SU-DHL-6 (cell line): ENCODE measurements at regions not wholly inside any gene's neighbourhood (a gene's known extent, or its start where the extent isn't known, plus 50 kb on each side); places are given as distances from the start of the nearest gene placed in this dataset.

Experiments used
- H2AFZ ChIP-seq: fragments of 200-600 bp; sonication (generic); 2 replicates; pipeline ENCODE4 v1.6.1; 2014; ENCODE audit warnings: low read depth, mild to moderate bottlenecking, moderate library complexity, mixed read lengths, antibody characterized with exemption, low read length; ENCODE audit not compliant: severe bottlenecking
- H3F3A ChIP-seq: fragments of 200-600 bp; shearing (Covaris generic); 2 replicates; pipeline ENCODE4 v1.6.0; 2016; ENCODE audit warnings: antibody characterized with exemption, mild to moderate bottlenecking; ENCODE audit not compliant: insufficient read depth
- H3K27ac ChIP-seq: fragments of 200-600 bp; sonication (generic); 2 replicates; pipeline ENCODE4 v1.5.1; 2016; ENCODE audit warnings: low read depth, mild to moderate bottlenecking, low read length, moderate library complexity, mixed read lengths
- H3K27me3 ChIP-seq: fragments of 200-600 bp; sonication (generic), shearing (Covaris generic); 2 replicates; pipeline ENCODE4 v1.6.0; 2014; ENCODE audit warnings: mild to moderate bottlenecking, low read length
- H3K36me3 ChIP-seq: fragments of 200-600 bp; sonication (generic); 2 replicates; pipeline ENCODE4 v1.6.1; 2014; ENCODE audit warnings: mild to moderate bottlenecking, low read length, mixed read lengths
- H3K4me2 ChIP-seq: fragments of 300-600, 200-600 bp; shearing (Covaris generic), sonication (generic); 2 replicates; pipeline ENCODE4 v1.6.0; 2014; ENCODE audit warnings: low read length, low read depth, mild to moderate bottlenecking; ENCODE audit not compliant: poor library complexity, severe bottlenecking
- H3K4me3 ChIP-seq: fragments of 200-600 bp; sonication (generic); 2 replicates; pipeline ENCODE4 v1.5.1; 2014; ENCODE audit warnings: antibody characterized with exemption, low read length, mild to moderate bottlenecking, mixed read lengths; ENCODE audit not compliant: insufficient read depth, poor library complexity, severe bottlenecking
- H3K79me2 ChIP-seq: fragments of 200-600 bp; sonication (generic); 2 replicates; pipeline ENCODE4 v1.6.1; 2014; ENCODE audit warnings: mild to moderate bottlenecking, low read length, moderate library complexity; ENCODE audit not compliant: insufficient read depth
- H3K9ac ChIP-seq: fragments of 200-600 bp; sonication (generic); 2 replicates; pipeline ENCODE4 v1.7.0; 2014; ENCODE audit warnings: mild to moderate bottlenecking, low read length
- H3K9me2 ChIP-seq: fragments of 200-600 bp; sonication (generic); replicated peaks from 2 replicates; pipeline ENCODE4 v1.6.1; 2014; ENCODE audit warnings: low read length; ENCODE audit not compliant: insufficient read depth
- H3K9me3 ChIP-seq: fragments of 200-600 bp; sonication (generic); 2 replicates; pipeline ENCODE4 v1.6.1; 2014; ENCODE audit warnings: low read length, mixed read lengths; ENCODE audit not compliant: insufficient read depth
- H4K20me1 ChIP-seq: fragments of 200-600 bp; sonication (generic); 2 replicates; pipeline ENCODE4 v1.6.1; 2014; ENCODE audit warnings: low read depth, mild to moderate bottlenecking, antibody characterized with exemption, low read length, moderate library complexity, mixed read lengths
- CTCF ChIP-seq: fragments of 200-600 bp; sonication (generic); IDR thresholded peaks from one replicate; pipeline ENCODE4 v1.5.1; 2017; ENCODE audit warnings: antibody characterized with exemption, mild to moderate bottlenecking, low read length, moderate library complexity; ENCODE audit not compliant: insufficient read depth, poor library complexity, severe bottlenecking
- EZH2phosphoT487 ChIP-seq: fragments of 200-600 bp; sonication (generic), shearing (Covaris generic); conservative IDR thresholded peaks from 2 replicates; pipeline ENCODE4 v1.6.1; 2018; ENCODE audit warnings: mild to moderate bottlenecking, antibody characterized with exemption, low read length, moderate library complexity, mixed read lengths

- Histone ChIP-seq H4K20me1 (no peaks in the 10 kb centered on the region), H3K27me3 (no peaks in the 10 kb centered on the region), H3K79me2 (no peaks in the 10 kb centered on the region), H3K9me3 (no peaks in the 10 kb centered on the region), H3K4me3 (no peak overlapping the region), H3F3A (no peaks in the 10 kb centered on the region), H3K9ac (no peak overlapping the region), H3K9me2 (no peaks in the 10 kb centered on the region), H3K27ac (no peak overlapping the region), H3K36me3 (no peaks in the 10 kb centered on the region), H3K4me2 (no peak overlapping the region), H2AFZ (no peak overlapping the region)
- no peak for TF ChIP-seq CTCF
- no peak for TF ChIP-seq EZH2phosphoT487
Observed at GRCh38 chr4:100079264-100079663, 111.0 kb downstream of the DDIT4L start.

GRCh38 chr4:100076753-100077152 lies 113.5 kb downstream of the DDIT4L start:
- H3F3A ChIP-seq: no peaks in the 10 kb centered on the region
- no peaks in the 10 kb centered on the region for H3K9me3 ChIP-seq
- H3K27ac ChIP-seq: no peak overlapping the region
- no peaks in the 10 kb centered on the region for H3K36me3 ChIP-seq
- H2AFZ ChIP-seq: no peak overlapping the region
- TF ChIP-seq CTCF: no peak
- no peaks in the 10 kb centered on the region for H4K20me1 ChIP-seq
- no peaks in the 10 kb centered on the region for H3K27me3 ChIP-seq
- H3K79me2 ChIP-seq: no peaks in the 10 kb centered on the region
- H3K4me2 ChIP-seq: no peak overlapping the region
- no peak overlapping the region for H3K9ac ChIP-seq
- H3K9me2 ChIP-seq: no peaks in the 10 kb centered on the region
- no peak overlapping the region for H3K4me3 ChIP-seq

GRCh38 chr4:100075486-100076270 lies 114.6 kb downstream of the DDIT4L start:
- no peaks in the 10 kb centered on the region for H3K36me3 ChIP-seq
- TF ChIP-seq CTCF (no peak), EZH2phosphoT487 (no peak)
- H3K9me3 ChIP-seq: no peaks in the 10 kb centered on the region

More at GRCh38 chr4:100075486-100076270, 114.6 kb downstream of the DDIT4L start:
- Histone ChIP-seq H4K20me1 (no peaks in the 10 kb centered on the region), H3K27ac (no peak overlapping the region), H2AFZ (no peak overlapping the region), H3K4me2 (no peak overlapping the region), H3K27me3 (no peaks in the 10 kb centered on the region), H3K79me2 (no peaks in the 10 kb centered on the region), H3K4me3 (no peak overlapping the region), H3K9me2 (no peaks in the 10 kb centered on the region), H3F3A (no peaks in the 10 kb centered on the region), H3K9ac (no peak overlapping the region)
